HUES48 (cell line): ENCODE measurements at regions not wholly inside any gene's neighbourhood (a gene's known extent, or its start where the extent isn't known, plus 50 kb on each side); places are given as distances from the start of the nearest gene placed in this dataset.
"Not testable (repeated sequence)": the region's sequence is repeated elsewhere in the genome, so short reads cannot be mapped to it uniquely, and the experiment has no call there.

Source experiments
- H3K27ac ChIP-seq: one replicate; pipeline ENCODE4 v1.7.0; 2013; ENCODE audit warnings: low read depth, low read length, inconsistent platforms
- H3K27me3 ChIP-seq: 2 replicates; pipeline ENCODE4 v1.6.1; 2013; ENCODE audit warnings: mild to moderate bottlenecking, low read length; ENCODE audit not compliant: control insufficient read depth, insufficient read depth
- H3K36me3 ChIP-seq: 2 replicates; pipeline ENCODE4 v1.6.1; 2013; ENCODE audit warnings: low read length; ENCODE audit not compliant: control insufficient read depth, insufficient read depth
- H3K4me1 ChIP-seq: 2 replicates; pipeline ENCODE4 v1.6.1; 2013; ENCODE audit warnings: mild to moderate bottlenecking, low read length; ENCODE audit not compliant: control insufficient read depth, insufficient read depth
- H3K4me3 ChIP-seq: 2 replicates; pipeline ENCODE4 v1.5.1; 2013; ENCODE audit warnings: mild to moderate bottlenecking, low read depth, low read length
- H3K9ac ChIP-seq: 2 replicates; pipeline ENCODE4 v1.6.1; 2013; ENCODE audit warnings: mild to moderate bottlenecking, low read depth, low read length, moderate library complexity
- H3K9me3 ChIP-seq: 2 replicates; pipeline ENCODE4 v1.6.1; 2013; ENCODE audit warnings: low read length; ENCODE audit not compliant: control insufficient read depth, insufficient read depth

- no peak overlapping the region for H3K4me3 ChIP-seq
- no peak overlapping the region for H3K9ac ChIP-seq
- no peaks in the 10 kb centered on the region for H3K36me3 ChIP-seq
- H3K27me3 ChIP-seq = no peaks in the 10 kb centered on the region
- no peaks in the 10 kb centered on the region for H3K4me1 ChIP-seq
- H3K9me3 ChIP-seq = no peaks in the 10 kb centered on the region
- no peak overlapping the region for H3K27ac ChIP-seq
Observed at GRCh38 chr5:51802551-51803184, 419.4 kb downstream of the ISL1 start.

- Histone ChIP-seq H3K4me3 (no peak overlapping the region), H3K9me3 (no peaks in the 10 kb centered on the region), H3K4me1 (0 out of 2 replicates have a peak, but pooled peaks cover 1% of the 10 kb centered on the region), H3K36me3 (no peaks in the 10 kb centered on the region), H3K9ac (no peak overlapping the region), H3K27ac (no peak overlapping the region), H3K27me3 (no peaks in the 10 kb centered on the region)
Observed at GRCh38 chr5:51806677-51807076, 423.4 kb downstream of the ISL1 start.

GRCh38 chr5:51810592-51810991, 427.3 kb downstream of the ISL1 start:
- Histone ChIP-seq H3K9me3 (no peaks in the 10 kb centered on the region), H3K27me3 (no peaks in the 10 kb centered on the region), H3K4me1 (peaks cover 12% of the 10 kb centered on the region; the same call in 1 of the 2 replicates), H3K27ac (no peak overlapping the region), H3K9ac (no peak overlapping the region), H3K4me3 (no peak overlapping the region), H3K36me3 (no peaks in the 10 kb centered on the region)

GRCh38 chr5:51811883-51812471, 428.7 kb downstream of the ISL1 start:
- Histone ChIP-seq H3K4me1 (peaks cover 12% of the 10 kb centered on the region; the same call in 1 of the 2 replicates), H3K27ac (no peak overlapping the region), H3K27me3 (no peaks in the 10 kb centered on the region)

GRCh38 chr5:51814817-51815216, 431.6 kb downstream of the ISL1 start:
- not testable (repeated sequence) for H3K27ac ChIP-seq, H3K9ac ChIP-seq, H3K27me3 ChIP-seq, H3K9me3 ChIP-seq, H3K4me3 ChIP-seq, H3K36me3 ChIP-seq
- H3K4me1 ChIP-seq = peaks cover 12% of the 10 kb centered on the region; the same call in 1 of the 2 replicates

More at GRCh38 chr5:51811883-51812471, 428.7 kb downstream of the ISL1 start:
- Histone ChIP-seq H3K36me3 (no peaks in the 10 kb centered on the region), H3K9ac (no peak overlapping the region), H3K9me3 (no peaks in the 10 kb centered on the region), H3K4me3 (no peak overlapping the region)

GRCh38 chr5:51816427-51816826, 433.2 kb downstream of the ISL1 start:
- Histone ChIP-seq H3K27me3 (no peaks in the 10 kb centered on the region), H3K36me3 (no peaks in the 10 kb centered on the region), H3K4me1 (peaks cover 12% of the 10 kb centered on the region; the same call in 1 of the 2 replicates), H3K4me3 (no peak overlapping the region), H3K9ac (no peak overlapping the region), H3K9me3 (no peaks in the 10 kb centered on the region), H3K27ac (no peak overlapping the region)

GRCh38 chr5:51821697-51822096, 438.4 kb downstream of the ISL1 start:
- no peak overlapping the region for H3K27ac ChIP-seq
- H3K4me1 ChIP-seq = no peaks in the 10 kb centered on the region

GRCh38 chr5:51829230-51829629, 446.0 kb downstream of the ISL1 start:
- no peaks in the 10 kb centered on the region for H3K9me3 ChIP-seq
- no peak overlapping the region for H3K27ac ChIP-seq
- no peaks in the 10 kb centered on the region for H3K4me1 ChIP-seq
- H3K4me3 ChIP-seq = no peak overlapping the region
- no peaks in the 10 kb centered on the region for H3K27me3 ChIP-seq
- H3K36me3 ChIP-seq = no peaks in the 10 kb centered on the region
- no peak overlapping the region for H3K9ac ChIP-seq

More at GRCh38 chr5:51821697-51822096, 438.4 kb downstream of the ISL1 start:
- Histone ChIP-seq H3K9ac (no peak overlapping the region), H3K4me3 (no peak overlapping the region), H3K9me3 (no peaks in the 10 kb centered on the region), H3K36me3 (no peaks in the 10 kb centered on the region), H3K27me3 (no peaks in the 10 kb centered on the region)

GRCh38 chr5:51829691-51830090, 446.4 kb downstream of the ISL1 start:
- Histone ChIP-seq H3K4me1 (no peaks in the 10 kb centered on the region), H3K27me3 (no peaks in the 10 kb centered on the region), H3K27ac (no peak overlapping the region), H3K36me3 (no peaks in the 10 kb centered on the region), H3K9me3 (no peaks in the 10 kb centered on the region), H3K9ac (no peak overlapping the region), H3K4me3 (no peak overlapping the region)

- Histone ChIP-seq H3K4me3 (no peak overlapping the region), H3K36me3 (no peaks in the 10 kb centered on the region), H3K27me3 (no peaks in the 10 kb centered on the region), H3K9me3 (no peaks in the 10 kb centered on the region), H3K27ac (no peak overlapping the region), H3K9ac (no peak overlapping the region), H3K4me1 (no peaks in the 10 kb centered on the region)
Observed at GRCh38 chr5:51832934-51833470, 449.8 kb downstream of the ISL1 start.

- Histone ChIP-seq H3K36me3 (no peaks in the 10 kb centered on the region), H3K27ac (no peak overlapping the region), H3K9ac (no peak overlapping the region), H3K27me3 (no peaks in the 10 kb centered on the region), H3K4me1 (no peaks in the 10 kb centered on the region), H3K9me3 (no peaks in the 10 kb centered on the region), H3K4me3 (no peak overlapping the region)
Observed at GRCh38 chr5:51838459-51838858, 455.2 kb downstream of the ISL1 start.
